ENCODE measurements at regions not wholly inside any gene's neighbourhood (a gene's known extent, or its start where the extent isn't known, plus 50 kb on each side); places are given as distances from the start of the nearest gene placed in this dataset.

GRCh38 chr2:96436416-96436815, 68.7 kb downstream of the NEURL3 start:
- Histone ChIP-seq H3K9me3 (ENCODE audit: control insufficient read depth, insufficient read depth, low read depth, low read length) (no peaks in the 10 kb centered on the region), H3K9ac (ENCODE audit: insufficient read depth, low read length) (no peak overlapping the region), H3K79me2 (ENCODE audit: control insufficient read depth, insufficient read depth, low read length) (no peaks in the 10 kb centered on the region), H2AFZ (ENCODE audit: low read length) (no peak overlapping the region), H3K4me2 (ENCODE audit: extremely low read depth, insufficient read depth, low read length) (no peak overlapping the region), H4K20me1 (ENCODE audit: control insufficient read depth, extremely low read depth, insufficient read depth, low read length) (no peaks in the 10 kb centered on the region), H3K36me3 (ENCODE audit: control insufficient read depth, insufficient read depth, low read length) (no peaks in the 10 kb centered on the region), H3K4me1 (ENCODE audit: control insufficient read depth, extremely low read depth, insufficient read depth, low read length) (no peaks in the 10 kb centered on the region), H3K27me3 (ENCODE audit: control insufficient read depth, insufficient read depth, low read length) (peaks cover 5% of the 10 kb centered on the region), H3K27ac (ENCODE audit: insufficient read depth, low read length) (no peak overlapping the region), H3K4me3 (replicated peaks in 1 of 4; ENCODE audit: control extremely low read depth in 1 of 4, insufficient read depth in 1 of 4, low read depth in 3 of 4, low read length in 4 of 4) (no peak overlapping the region)
- no peak for DNase-seq (ENCODE audit: low read depth in 2 of 2)
- no peak for TF ChIP-seq EZH2 (IDR thresholded peaks at IDR 0.05; ENCODE audit: low read length, missing control alignments)
- TF ChIP-seq, protein P1, sequence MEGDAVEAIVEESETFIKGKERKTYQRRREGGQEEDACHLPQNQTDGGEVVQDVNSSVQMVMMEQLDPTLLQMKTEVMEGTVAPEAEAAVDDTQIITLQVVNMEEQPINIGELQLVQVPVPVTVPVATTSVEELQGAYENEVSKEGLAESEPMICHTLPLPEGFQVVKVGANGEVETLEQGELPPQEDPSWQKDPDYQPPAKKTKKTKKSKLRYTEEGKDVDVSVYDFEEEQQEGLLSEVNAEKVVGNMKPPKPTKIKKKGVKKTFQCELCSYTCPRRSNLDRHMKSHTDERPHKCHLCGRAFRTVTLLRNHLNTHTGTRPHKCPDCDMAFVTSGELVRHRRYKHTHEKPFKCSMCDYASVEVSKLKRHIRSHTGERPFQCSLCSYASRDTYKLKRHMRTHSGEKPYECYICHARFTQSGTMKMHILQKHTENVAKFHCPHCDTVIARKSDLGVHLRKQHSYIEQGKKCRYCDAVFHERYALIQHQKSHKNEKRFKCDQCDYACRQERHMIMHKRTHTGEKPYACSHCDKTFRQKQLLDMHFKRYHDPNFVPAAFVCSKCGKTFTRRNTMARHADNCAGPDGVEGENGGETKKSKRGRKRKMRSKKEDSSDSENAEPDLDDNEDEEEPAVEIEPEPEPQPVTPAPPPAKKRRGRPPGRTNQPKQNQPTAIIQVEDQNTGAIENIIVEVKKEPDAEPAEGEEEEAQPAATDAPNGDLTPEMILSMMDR (conservative IDR thresholded peaks at IDR 0.05 in 1 of 2, IDR thresholded peaks at IDR 0.05 in 1 of 2; ENCODE audit: low read depth in 1 of 2, low read length in 2 of 2), result no peak

GRCh38 chr2:96431319-96431718, 73.8 kb downstream of the NEURL3 start:
- Histone ChIP-seq H4K20me1 (ENCODE audit: control insufficient read depth, extremely low read depth, insufficient read depth, low read length) (no peaks in the 10 kb centered on the region), H3K79me2 (ENCODE audit: control insufficient read depth, insufficient read depth, low read length) (no peaks in the 10 kb centered on the region), H3K27me3 (ENCODE audit: control insufficient read depth, insufficient read depth, low read length) (peaks cover 13% of the 10 kb centered on the region), H3K4me3 (replicated peaks in 1 of 4; ENCODE audit: control extremely low read depth in 1 of 4, insufficient read depth in 1 of 4, low read depth in 3 of 4, low read length in 4 of 4) (no peak overlapping the region), H3K36me3 (ENCODE audit: control insufficient read depth, insufficient read depth, low read length) (no peaks in the 10 kb centered on the region), H3K27ac (ENCODE audit: insufficient read depth, low read length) (no peak overlapping the region), H3K9ac (ENCODE audit: insufficient read depth, low read length) (no peak overlapping the region), H3K4me2 (ENCODE audit: extremely low read depth, insufficient read depth, low read length) (no peak overlapping the region), H3K4me1 (ENCODE audit: control insufficient read depth, extremely low read depth, insufficient read depth, low read length) (no peaks in the 10 kb centered on the region), H3K9me3 (ENCODE audit: control insufficient read depth, insufficient read depth, low read depth, low read length) (no peaks in the 10 kb centered on the region), H2AFZ (ENCODE audit: low read length) (no peak overlapping the region)
- no peak for DNase-seq (ENCODE audit: low read depth in 2 of 2)
- no peak for TF ChIP-seq EZH2 (IDR thresholded peaks at IDR 0.05; ENCODE audit: low read length, missing control alignments)
- TF ChIP-seq, protein P1 (conservative IDR thresholded peaks at IDR 0.05 in 1 of 2, IDR thresholded peaks at IDR 0.05 in 1 of 2; ENCODE audit: low read depth in 1 of 2, low read length in 2 of 2), result no peak

GRCh38 chr2:96430394-96430988, 74.7 kb downstream of the NEURL3 start:
- Histone ChIP-seq H3K27me3 (ENCODE audit: control insufficient read depth, insufficient read depth, low read length) (peaks cover 13% of the 10 kb centered on the region), H3K4me3 (replicated peaks in 1 of 4; ENCODE audit: control extremely low read depth in 1 of 4, insufficient read depth in 1 of 4, low read depth in 3 of 4, low read length in 4 of 4) (no peak overlapping the region), H3K27ac (ENCODE audit: insufficient read depth, low read length) (no peak overlapping the region), H3K9ac (ENCODE audit: insufficient read depth, low read length) (no peak overlapping the region), H4K20me1 (ENCODE audit: control insufficient read depth, extremely low read depth, insufficient read depth, low read length) (no peaks in the 10 kb centered on the region), H3K4me1 (ENCODE audit: control insufficient read depth, extremely low read depth, insufficient read depth, low read length) (no peaks in the 10 kb centered on the region), H2AFZ (ENCODE audit: low read length) (no peak overlapping the region), H3K9me3 (ENCODE audit: control insufficient read depth, insufficient read depth, low read depth, low read length) (no peaks in the 10 kb centered on the region), H3K79me2 (ENCODE audit: control insufficient read depth, insufficient read depth, low read length) (no peaks in the 10 kb centered on the region), H3K36me3 (ENCODE audit: control insufficient read depth, insufficient read depth, low read length) (no peaks in the 10 kb centered on the region), H3K4me2 (ENCODE audit: extremely low read depth, insufficient read depth, low read length) (no peak overlapping the region)
- TF ChIP-seq EZH2 (IDR thresholded peaks at IDR 0.05; ENCODE audit: low read length, missing control alignments), result no peak
- TF ChIP-seq, protein P1 (conservative IDR thresholded peaks at IDR 0.05 in 1 of 2, IDR thresholded peaks at IDR 0.05 in 1 of 2; ENCODE audit: low read depth in 1 of 2, low read length in 2 of 2), result no peak
- no peak for DNase-seq (ENCODE audit: low read depth in 2 of 2)

All from fibroblast of lung (primary cell).